ENCODE measurements at regions not wholly inside any gene's neighbourhood (a gene's known extent, or its start where the extent isn't known, plus 50 kb on each side); places are given as distances from the start of the nearest gene placed in this dataset.
A peak's percentile ranks its signal among the peaks of the same experiment; 100 is the strongest.

- no peaks in the 10 kb centered on the region for H3F3A ChIP-seq (replicated peaks; ENCODE audit: low read depth)
- peaks cover 24% of the 10 kb centered on the region for H3K4me1 Mint-ChIP-seq
- no peak overlapping the region for H3K4me3 ChIP-seq
- TF ChIP-seq, protein P1, sequence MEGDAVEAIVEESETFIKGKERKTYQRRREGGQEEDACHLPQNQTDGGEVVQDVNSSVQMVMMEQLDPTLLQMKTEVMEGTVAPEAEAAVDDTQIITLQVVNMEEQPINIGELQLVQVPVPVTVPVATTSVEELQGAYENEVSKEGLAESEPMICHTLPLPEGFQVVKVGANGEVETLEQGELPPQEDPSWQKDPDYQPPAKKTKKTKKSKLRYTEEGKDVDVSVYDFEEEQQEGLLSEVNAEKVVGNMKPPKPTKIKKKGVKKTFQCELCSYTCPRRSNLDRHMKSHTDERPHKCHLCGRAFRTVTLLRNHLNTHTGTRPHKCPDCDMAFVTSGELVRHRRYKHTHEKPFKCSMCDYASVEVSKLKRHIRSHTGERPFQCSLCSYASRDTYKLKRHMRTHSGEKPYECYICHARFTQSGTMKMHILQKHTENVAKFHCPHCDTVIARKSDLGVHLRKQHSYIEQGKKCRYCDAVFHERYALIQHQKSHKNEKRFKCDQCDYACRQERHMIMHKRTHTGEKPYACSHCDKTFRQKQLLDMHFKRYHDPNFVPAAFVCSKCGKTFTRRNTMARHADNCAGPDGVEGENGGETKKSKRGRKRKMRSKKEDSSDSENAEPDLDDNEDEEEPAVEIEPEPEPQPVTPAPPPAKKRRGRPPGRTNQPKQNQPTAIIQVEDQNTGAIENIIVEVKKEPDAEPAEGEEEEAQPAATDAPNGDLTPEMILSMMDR (conservative IDR thresholded peaks at IDR 0.05; ENCODE audit: low read depth in 2 of 2), result no peak
- TF ChIP-seq NANOG (IDR thresholded peaks at IDR 0.05; ENCODE audit: borderline replicate concordance) (no peak), ZNF331 (CRISPR knock-in tag; IDR thresholded peaks at IDR 0.05; ENCODE audit: low read depth) (no peak), POLR2AphosphoS5 (IDR thresholded peaks at IDR 0.05; ENCODE audit: low read depth) (no peak), ZNF114 (CRISPR knock-in tag; IDR thresholded peaks at IDR 0.05) (no peak), JUNB (IDR thresholded peaks at IDR 0.05; ENCODE audit: unreplicated experiment) (no peak), EZH2 (IDR thresholded peaks at IDR 0.05; ENCODE audit: low read depth, unreplicated experiment) (no peak), CREB1 (CRISPR knock-in tag; IDR thresholded peaks at IDR 0.05; ENCODE audit: low read depth) (no peak), ZNF462 (CRISPR knock-in tag; IDR thresholded peaks at IDR 0.05) (no peak), STAT1 (IDR thresholded peaks at IDR 0.05; ENCODE audit: unreplicated experiment) (no peak), EZH2phosphoT487 (IDR thresholded peaks at IDR 0.05; ENCODE audit: unreplicated experiment) (no peak)
- TF ChIP-seq, protein P2, sequence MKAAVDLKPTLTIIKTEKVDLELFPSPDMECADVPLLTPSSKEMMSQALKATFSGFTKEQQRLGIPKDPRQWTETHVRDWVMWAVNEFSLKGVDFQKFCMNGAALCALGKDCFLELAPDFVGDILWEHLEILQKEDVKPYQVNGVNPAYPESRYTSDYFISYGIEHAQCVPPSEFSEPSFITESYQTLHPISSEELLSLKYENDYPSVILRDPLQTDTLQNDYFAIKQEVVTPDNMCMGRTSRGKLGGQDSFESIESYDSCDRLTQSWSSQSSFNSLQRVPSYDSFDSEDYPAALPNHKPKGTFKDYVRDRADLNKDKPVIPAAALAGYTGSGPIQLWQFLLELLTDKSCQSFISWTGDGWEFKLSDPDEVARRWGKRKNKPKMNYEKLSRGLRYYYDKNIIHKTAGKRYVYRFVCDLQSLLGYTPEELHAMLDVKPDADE (IDR thresholded peaks at IDR 0.05), result no peak
- TF ChIP-seq, protein P3, sequence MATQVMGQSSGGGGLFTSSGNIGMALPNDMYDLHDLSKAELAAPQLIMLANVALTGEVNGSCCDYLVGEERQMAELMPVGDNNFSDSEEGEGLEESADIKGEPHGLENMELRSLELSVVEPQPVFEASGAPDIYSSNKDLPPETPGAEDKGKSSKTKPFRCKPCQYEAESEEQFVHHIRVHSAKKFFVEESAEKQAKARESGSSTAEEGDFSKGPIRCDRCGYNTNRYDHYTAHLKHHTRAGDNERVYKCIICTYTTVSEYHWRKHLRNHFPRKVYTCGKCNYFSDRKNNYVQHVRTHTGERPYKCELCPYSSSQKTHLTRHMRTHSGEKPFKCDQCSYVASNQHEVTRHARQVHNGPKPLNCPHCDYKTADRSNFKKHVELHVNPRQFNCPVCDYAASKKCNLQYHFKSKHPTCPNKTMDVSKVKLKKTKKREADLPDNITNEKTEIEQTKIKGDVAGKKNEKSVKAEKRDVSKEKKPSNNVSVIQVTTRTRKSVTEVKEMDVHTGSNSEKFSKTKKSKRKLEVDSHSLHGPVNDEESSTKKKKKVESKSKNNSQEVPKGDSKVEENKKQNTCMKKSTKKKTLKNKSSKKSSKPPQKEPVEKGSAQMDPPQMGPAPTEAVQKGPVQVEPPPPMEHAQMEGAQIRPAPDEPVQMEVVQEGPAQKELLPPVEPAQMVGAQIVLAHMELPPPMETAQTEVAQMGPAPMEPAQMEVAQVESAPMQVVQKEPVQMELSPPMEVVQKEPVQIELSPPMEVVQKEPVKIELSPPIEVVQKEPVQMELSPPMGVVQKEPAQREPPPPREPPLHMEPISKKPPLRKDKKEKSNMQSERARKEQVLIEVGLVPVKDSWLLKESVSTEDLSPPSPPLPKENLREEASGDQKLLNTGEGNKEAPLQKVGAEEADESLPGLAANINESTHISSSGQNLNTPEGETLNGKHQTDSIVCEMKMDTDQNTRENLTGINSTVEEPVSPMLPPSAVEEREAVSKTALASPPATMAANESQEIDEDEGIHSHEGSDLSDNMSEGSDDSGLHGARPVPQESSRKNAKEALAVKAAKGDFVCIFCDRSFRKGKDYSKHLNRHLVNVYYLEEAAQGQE (IDR thresholded peaks at IDR 0.05; ENCODE audit: unreplicated experiment), result no peak
- no peaks in the 10 kb centered on the region for H3K27me3 ChIP-seq (ENCODE audit: insufficient read depth)
- H3K27ac Mint-ChIP-seq, result no peak overlapping the region
- no peak overlapping the region for H3K27ac ChIP-seq (ENCODE audit: low read depth)
- H3K4me3 Mint-ChIP-seq, result no peak overlapping the region
- H3K9me3 Mint-ChIP-seq, result peaks cover 11% of the 10 kb centered on the region; the same call in 2 of the 3 replicates
- H3K9me2 ChIP-seq (ENCODE audit: insufficient read depth), result peaks cover 34% of the 10 kb centered on the region
- peaks cover 10% of the 10 kb centered on the region for H3K36me3 Mint-ChIP-seq (ENCODE audit: low read depth)
- ATAC-seq (no peak), DNase-seq (ENCODE audit: low spot score) (no peak)
- H3K4me1 ChIP-seq (ENCODE audit: insufficient read depth), result peaks cover 13% of the 10 kb centered on the region
- no peaks in the 10 kb centered on the region for H4K20me1 ChIP-seq (replicated peaks; ENCODE audit: insufficient read depth)
- no peak overlapping the region for H3K4me2 ChIP-seq
- peaks cover 4% of the 10 kb centered on the region for H3K27me3 Mint-ChIP-seq (ENCODE audit: insufficient read depth, low read depth, poor library complexity)
- 0 out of 2 replicates have a peak overlapping the region, but pooled peaks have one; percentile 72 for H2AFZ ChIP-seq
- H3K36me3 ChIP-seq (ENCODE audit: insufficient read depth), result no peaks in the 10 kb centered on the region
- no peaks in the 10 kb centered on the region for H3K79me2 ChIP-seq (replicated peaks; ENCODE audit: insufficient read depth)
Measured at GRCh38 chr5:68519143-68519542, 303.6 kb downstream of the PIK3R1 start.

Data from GM23338 (cell line).